BLaER1 (cell line): ENCODE measurements at regions not wholly inside any gene's neighbourhood (a gene's known extent, or its start where the extent isn't known, plus 50 kb on each side); places are given as distances from the start of the nearest gene placed in this dataset.

Experiments used
- H3K27ac ChIP-seq: shearing (Covaris generic); formaldehyde crosslinking; 2 replicates; pipeline ENCODE4 v1.8.1; 2022
- H3K27me3 ChIP-seq: shearing (Covaris generic); formaldehyde crosslinking; 2 replicates; pipeline ENCODE4 v1.8.1; 2022
- H3K36me3 ChIP-seq: shearing (Covaris generic); formaldehyde crosslinking; 2 replicates; pipeline ENCODE4 v1.8.1; 2022
- H3K4me1 ChIP-seq: shearing (Covaris generic); formaldehyde crosslinking; 2 replicates; pipeline ENCODE4 v1.8.1; 2022
- H3K4me2 ChIP-seq: shearing (Covaris generic); formaldehyde crosslinking; 2 replicates; pipeline ENCODE4 v1.8.1; 2022
- H3K4me3 ChIP-seq: shearing (Covaris generic); formaldehyde crosslinking; 2 replicates; pipeline ENCODE4 v1.8.1; 2022
- H3K9ac ChIP-seq: shearing (Covaris generic); formaldehyde crosslinking; 2 replicates; pipeline ENCODE4 v1.8.1; 2022
- H3K9me3 ChIP-seq: shearing (Covaris generic); formaldehyde crosslinking; 2 replicates; pipeline ENCODE4 v1.8.1; 2022
- H4K20me1 ChIP-seq: shearing (Covaris generic); formaldehyde crosslinking; 2 replicates; pipeline ENCODE4 v1.8.1; 2022
- Cebpa-rat ChIP-seq: shearing (Covaris generic); IDR thresholded peaks from 2 replicates; pipeline ENCODE4 v1.8.1; 2022

- Histone ChIP-seq H4K20me1 (peaks cover 19% of the 10 kb centered on the region; the same call in 1 of the 2 replicates), H3K27ac (no peak overlapping the region), H3K4me3 (no peak overlapping the region), H3K4me1 (peaks cover 10% of the 10 kb centered on the region), H3K9ac (no peak overlapping the region), H3K36me3 (peaks cover 17% of the 10 kb centered on the region), H3K4me2 (no peak overlapping the region), H3K27me3 (no peaks in the 10 kb centered on the region), H3K9me3 (peaks cover 20% of the 10 kb centered on the region)
- TF ChIP-seq Cebpa-rat: no peak
These were observed 95.9 kb downstream of the MIAT start for GRCh38 chr22:26753125-26753862.

- H3K4me3 ChIP-seq: no peak overlapping the region
- H3K9ac ChIP-seq: no peak overlapping the region
These were observed 99.4 kb downstream of the MIAT start for GRCh38 chr22:26756675-26757293.

GRCh38 chr22:26757496-26757895 is 100.1 kb downstream of the MIAT start:
- no peaks in the 10 kb centered on the region for H3K4me1 ChIP-seq
- no peak overlapping the region for H3K9ac ChIP-seq
- peaks cover 17% of the 10 kb centered on the region for H3K36me3 ChIP-seq
- H3K9me3 ChIP-seq: peaks cover 20% of the 10 kb centered on the region
- no peak overlapping the region for H3K4me3 ChIP-seq
- no peak for TF ChIP-seq Cebpa-rat
- no peaks in the 10 kb centered on the region for H3K27me3 ChIP-seq
- no peak overlapping the region for H3K27ac ChIP-seq
- H3K4me2 ChIP-seq: no peak overlapping the region
- peaks cover 36% of the 10 kb centered on the region for H4K20me1 ChIP-seq

More at GRCh38 chr22:26756675-26757293, 99.4 kb downstream of the MIAT start:
- H4K20me1 ChIP-seq: peaks cover 35% of the 10 kb centered on the region
- H3K4me2 ChIP-seq: no peak overlapping the region
- no peaks in the 10 kb centered on the region; the same call in 1 of the 2 replicates for H3K4me1 ChIP-seq
- no peaks in the 10 kb centered on the region for H3K27me3 ChIP-seq
- H3K36me3 ChIP-seq: peaks cover 17% of the 10 kb centered on the region
- H3K9me3 ChIP-seq: peaks cover 20% of the 10 kb centered on the region
- no peak overlapping the region for H3K27ac ChIP-seq
- TF ChIP-seq Cebpa-rat: no peak

GRCh38 chr22:26762503-26763472 is 105.4 kb downstream of the MIAT start:
- H3K27ac ChIP-seq: no peak overlapping the region
- no peaks in the 10 kb centered on the region for H3K27me3 ChIP-seq
- no peak overlapping the region for H3K9ac ChIP-seq
- no peak for TF ChIP-seq Cebpa-rat
- H3K4me3 ChIP-seq: no peak overlapping the region
- H3K36me3 ChIP-seq: peaks cover 24% of the 10 kb centered on the region
- no peak overlapping the region for H3K4me2 ChIP-seq
- H3K4me1 ChIP-seq: no peaks in the 10 kb centered on the region
- peaks cover 19% of the 10 kb centered on the region for H3K9me3 ChIP-seq
- H4K20me1 ChIP-seq: peaks cover 41% of the 10 kb centered on the region

- Histone ChIP-seq H3K4me1 (no peaks in the 10 kb centered on the region), H3K9me3 (peaks cover 17% of the 10 kb centered on the region), H3K27ac (no peak overlapping the region), H3K4me2 (no peak overlapping the region), H3K4me3 (no peak overlapping the region), H4K20me1 (peaks cover 41% of the 10 kb centered on the region), H3K36me3 (peaks cover 27% of the 10 kb centered on the region), H3K27me3 (no peaks in the 10 kb centered on the region), H3K9ac (no peak overlapping the region)
- no peak for TF ChIP-seq Cebpa-rat
These were observed 106.4 kb downstream of the MIAT start for GRCh38 chr22:26763633-26764361.

DNA sequence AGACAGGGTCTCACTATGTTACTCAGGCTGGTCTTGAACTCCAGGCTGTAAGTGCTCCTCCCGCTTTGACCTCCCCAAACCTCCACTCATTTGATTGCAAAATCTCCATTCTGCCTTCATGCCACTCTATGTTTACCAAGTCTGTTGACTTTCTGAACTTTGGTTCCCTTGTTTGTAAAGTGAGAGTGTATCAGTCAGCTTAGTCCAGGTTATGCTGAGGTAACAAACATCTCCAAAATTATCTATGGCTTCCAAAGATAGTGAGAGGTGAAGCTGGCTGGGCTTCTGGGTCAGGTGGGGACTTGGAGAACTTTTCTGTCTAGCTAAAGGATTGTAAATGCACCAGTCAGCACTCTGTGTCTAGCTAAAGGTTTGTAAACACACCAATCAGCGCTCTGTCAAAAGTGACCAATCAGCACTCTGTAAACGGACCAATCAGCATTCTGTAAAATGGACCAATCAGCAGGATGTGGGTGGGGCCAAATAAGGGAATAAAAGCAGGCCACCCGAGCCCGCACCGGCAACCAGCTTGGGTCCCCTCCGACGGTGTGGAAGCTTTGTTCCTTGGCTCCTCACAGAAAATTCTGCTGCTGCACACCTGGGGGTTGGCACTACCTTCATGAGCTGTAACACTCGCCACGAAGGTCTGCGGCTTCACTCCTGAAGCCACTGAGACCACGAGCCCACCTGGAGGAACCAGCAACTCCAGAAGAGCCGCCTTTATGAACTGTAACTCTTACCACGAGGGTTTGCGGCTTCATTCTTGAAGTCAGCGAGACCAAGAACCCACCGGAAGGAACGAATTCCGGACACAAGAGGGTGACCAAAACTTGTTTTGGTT is 109.3 kb downstream of the MIAT start:
- Histone ChIP-seq H3K9me3 (peaks cover 17% of the 10 kb centered on the region), H3K4me2 (no peak overlapping the region), H4K20me1 (peaks cover 19% of the 10 kb centered on the region; the same call in 1 of the 2 replicates), H3K4me1 (no peaks in the 10 kb centered on the region), H3K9ac (no peak overlapping the region), H3K36me3 (peaks cover 36% of the 10 kb centered on the region), H3K4me3 (no peak overlapping the region), H3K27me3 (no peaks in the 10 kb centered on the region), H3K27ac (no peak overlapping the region)
- TF ChIP-seq Cebpa-rat: no peak

GRCh38 chr22:26767351-26768155 is 110.2 kb downstream of the MIAT start:
- Histone ChIP-seq H3K9ac (no peak overlapping the region), H3K27ac (no peak overlapping the region), H4K20me1 (peaks cover 15% of the 10 kb centered on the region; the same call in 1 of the 2 replicates), H3K4me1 (no peaks in the 10 kb centered on the region), H3K4me3 (no peak overlapping the region), H3K9me3 (peaks cover 17% of the 10 kb centered on the region), H3K36me3 (peaks cover 36% of the 10 kb centered on the region), H3K4me2 (no peak overlapping the region), H3K27me3 (no peaks in the 10 kb centered on the region)
- no peak for TF ChIP-seq Cebpa-rat

DNA sequence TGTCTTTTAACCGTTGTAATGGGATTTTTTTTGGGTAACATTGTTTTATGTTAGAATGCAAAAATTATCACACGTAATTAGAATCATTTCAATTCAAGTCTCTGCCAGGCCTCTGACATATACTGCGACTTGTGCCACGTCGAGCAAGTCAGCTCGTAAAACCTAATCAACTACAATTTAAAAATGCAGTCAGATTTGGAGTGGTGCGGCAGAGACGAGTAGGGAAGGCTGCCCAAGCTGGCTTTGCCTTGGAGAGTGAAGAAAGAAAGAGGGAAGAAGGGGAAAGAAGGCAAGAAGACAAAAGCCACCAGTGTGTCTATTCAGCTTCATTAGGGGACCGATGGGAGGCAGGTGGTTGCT is 110.7 kb downstream of the MIAT start:
- Histone ChIP-seq H4K20me1 (peaks cover 10% of the 10 kb centered on the region; the same call in 1 of the 2 replicates), H3K9me3 (peaks cover 17% of the 10 kb centered on the region), H3K4me1 (no peaks in the 10 kb centered on the region), H3K9ac (no peak overlapping the region), H3K27ac (no peak overlapping the region), H3K27me3 (no peaks in the 10 kb centered on the region), H3K4me3 (no peak overlapping the region), H3K4me2 (no peak overlapping the region), H3K36me3 (peaks cover 36% of the 10 kb centered on the region)
- TF ChIP-seq Cebpa-rat: no peak
